ENCODE measurements at regions not wholly inside any gene's neighbourhood (a gene's known extent, or its start where the extent isn't known, plus 50 kb on each side); places are given as distances from the start of the nearest gene placed in this dataset.

- DNase-seq (ENCODE audit: low spot score) = no peak
Measured at GRCh38 chr3:152957491-152957890, 122.6 kb downstream of the P2RY1 start.

- DNase-seq (ENCODE audit: low spot score) = no peak
Measured at GRCh38 chr3:152959307-152959706, 124.4 kb downstream of the P2RY1 start.

- DNase-seq (ENCODE audit: low spot score) = no peak
Measured at GRCh38 chr3:152960684-152961083, 125.8 kb downstream of the P2RY1 start.

GRCh38 chr3:152961323-152961722 is 126.4 kb downstream of the P2RY1 start:
- peak; percentile 25 for DNase-seq (ENCODE audit: low spot score)

- DNase-seq (ENCODE audit: low spot score) = no peak
Measured at GRCh38 chr3:152964911-152965609, 130.1 kb downstream of the P2RY1 start.

DNA sequence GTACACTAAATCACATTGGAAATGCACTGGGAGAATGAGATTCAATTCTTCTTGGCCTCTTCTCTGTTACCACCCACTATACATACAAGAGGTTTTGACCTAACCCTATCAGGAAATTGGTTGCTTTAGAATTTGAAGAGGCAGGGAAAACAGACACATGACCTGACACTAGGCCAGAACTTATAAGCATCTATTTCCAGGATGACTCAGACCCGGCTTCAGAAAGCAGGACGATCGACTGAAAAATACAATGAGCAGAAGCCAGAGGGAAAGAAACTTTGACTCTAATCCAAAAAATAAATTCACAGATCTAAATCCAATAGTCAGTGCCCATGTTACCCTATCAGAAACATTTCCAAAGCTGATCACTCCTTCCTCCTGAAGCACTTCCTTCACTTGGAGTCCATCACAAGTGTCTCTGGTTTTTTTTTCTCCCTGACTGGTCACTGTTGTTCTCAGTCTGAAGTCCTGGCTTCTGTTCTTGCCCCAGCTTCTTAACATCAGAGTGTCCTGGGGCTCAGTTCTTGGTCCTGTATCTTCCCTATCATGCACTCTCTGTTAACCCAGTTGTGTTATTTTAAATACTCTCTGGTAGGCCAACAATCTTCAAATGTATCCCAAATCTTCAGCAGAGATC is 133.6 kb downstream of the P2RY1 start:
- peak; percentile 45 for DNase-seq (ENCODE audit: low spot score)

- peak; percentile 58 for DNase-seq (ENCODE audit: low spot score)
Measured at GRCh38 chr3:152969557-152970300, 134.8 kb downstream of the P2RY1 start.

DNA sequence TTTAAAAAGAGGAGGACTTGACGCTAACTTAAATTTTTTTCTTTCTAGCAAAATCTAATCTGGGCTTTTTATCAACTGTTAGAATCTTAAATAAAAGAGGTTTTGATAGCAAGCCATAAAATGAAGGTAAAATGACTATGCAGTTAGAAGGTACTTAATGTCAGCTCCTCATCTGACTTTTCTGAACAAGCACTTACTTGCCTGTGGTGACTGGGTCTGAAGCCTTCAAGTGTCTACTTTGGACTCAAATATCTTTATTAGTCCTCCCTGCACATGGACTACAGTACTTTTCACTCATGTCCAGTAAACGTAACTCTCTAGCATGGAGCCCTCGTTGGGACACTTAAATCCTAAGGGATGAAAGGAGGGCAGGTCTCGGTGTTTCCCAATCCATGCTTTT is 135.9 kb downstream of the P2RY1 start:
- DNase-seq (ENCODE audit: low spot score) = no peak

GRCh38 chr3:152971880-152972279 is 136.9 kb downstream of the P2RY1 start:
- DNase-seq (ENCODE audit: low spot score) = no peak

GRCh38 chr3:152973575-152973974 is 138.6 kb downstream of the P2RY1 start:
- no peak for DNase-seq (ENCODE audit: low spot score)

DNA sequence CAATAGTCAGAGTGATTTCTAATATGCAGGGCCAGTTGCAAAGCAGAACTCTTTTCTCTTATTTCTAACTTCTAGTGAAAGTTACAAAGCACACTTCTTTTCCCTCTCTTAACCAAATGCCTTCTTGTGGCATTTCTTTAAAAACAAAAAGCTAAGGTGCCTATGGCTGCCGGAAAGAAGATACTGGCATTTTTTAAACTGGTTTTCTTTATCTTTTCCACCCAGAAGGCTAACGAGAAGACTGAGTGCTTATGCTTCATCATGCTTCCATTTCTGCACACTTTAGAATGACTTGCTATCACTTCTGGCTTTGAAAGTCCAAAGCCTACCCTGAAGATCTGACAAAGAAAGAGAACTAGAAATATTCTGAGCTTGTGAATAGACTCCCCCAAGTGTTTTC is 141.3 kb downstream of the P2RY1 start:
- no peak for DNase-seq (ENCODE audit: low spot score)

DNA sequence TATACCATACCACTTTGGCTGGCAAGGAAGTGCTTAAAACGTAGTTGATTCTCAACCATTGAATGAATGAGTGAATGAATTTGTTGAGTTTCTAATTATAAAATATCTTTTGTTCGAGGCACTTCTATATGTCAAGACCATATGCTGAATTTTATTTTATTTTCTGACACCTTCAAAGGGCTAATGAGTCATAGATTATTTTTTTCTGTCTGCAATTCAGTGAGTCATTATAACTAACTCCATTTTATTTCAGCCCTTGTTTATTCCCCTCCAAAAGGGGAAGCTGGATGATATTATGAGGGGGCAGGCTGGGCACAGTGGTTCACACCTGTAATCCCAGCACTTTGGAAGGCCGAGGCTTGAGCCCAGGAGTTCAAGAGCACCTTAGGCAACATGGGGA is 142.4 kb downstream of the P2RY1 start:
- no peak for DNase-seq (ENCODE audit: low spot score)

DNA sequence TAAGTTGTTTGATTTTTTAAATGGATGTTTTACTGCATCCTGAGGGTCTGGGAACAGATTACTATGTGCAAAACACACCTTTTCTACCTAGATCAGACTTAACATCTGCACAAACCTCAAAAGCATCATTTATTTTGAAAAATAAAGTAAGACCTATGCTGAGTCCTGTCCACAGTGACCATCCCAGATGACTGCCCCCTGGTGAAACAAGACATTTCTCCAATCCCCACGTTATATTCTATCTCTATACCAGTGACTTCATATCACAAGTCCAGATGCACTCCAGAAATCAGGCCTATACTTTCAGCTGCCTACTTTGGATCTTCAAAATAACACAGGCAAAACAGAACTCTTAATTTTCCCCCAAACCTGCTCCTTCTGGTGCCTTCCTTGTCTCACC is 143.2 kb downstream of the P2RY1 start:
- no peak for DNase-seq (ENCODE audit: low spot score)

GRCh38 chr3:152997526-152997925 is 162.6 kb downstream of the P2RY1 start:
- no peak for DNase-seq (ENCODE audit: low spot score)

- DNase-seq (ENCODE audit: low spot score) = no peak
Measured at GRCh38 chr3:152998591-152998990, 163.4 kb upstream of the RAP2B start.

DNA sequence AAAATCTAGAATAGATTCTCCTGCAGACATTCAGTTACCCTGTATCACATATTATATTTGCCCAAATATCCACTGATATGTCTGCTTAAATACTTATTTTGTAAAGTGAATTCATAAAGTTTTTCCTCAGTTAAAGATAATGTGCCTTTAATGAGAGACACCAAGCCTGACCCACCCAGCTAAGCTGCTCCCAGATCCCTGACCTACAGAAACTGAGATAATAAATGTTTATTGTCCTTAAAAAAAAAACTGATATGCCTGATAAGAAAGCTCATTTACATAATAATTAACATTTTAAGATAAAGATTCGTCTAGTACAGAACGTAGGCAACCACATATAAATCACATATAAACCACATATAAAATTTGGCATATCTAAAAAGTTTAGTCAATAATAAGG is 161.7 kb upstream of the RAP2B start:
- no peak for DNase-seq (ENCODE audit: low spot score)

GRCh38 chr3:153001210-153002078 is 160.6 kb upstream of the RAP2B start:
- DNase-seq (ENCODE audit: low spot score) = no peak

- no peak for DNase-seq (ENCODE audit: low spot score)
Measured at GRCh38 chr3:153003441-153003840, 158.6 kb upstream of the RAP2B start.

- DNase-seq (ENCODE audit: low spot score) = no peak
Measured at GRCh38 chr3:153003862-153004261, 158.2 kb upstream of the RAP2B start.

DNA sequence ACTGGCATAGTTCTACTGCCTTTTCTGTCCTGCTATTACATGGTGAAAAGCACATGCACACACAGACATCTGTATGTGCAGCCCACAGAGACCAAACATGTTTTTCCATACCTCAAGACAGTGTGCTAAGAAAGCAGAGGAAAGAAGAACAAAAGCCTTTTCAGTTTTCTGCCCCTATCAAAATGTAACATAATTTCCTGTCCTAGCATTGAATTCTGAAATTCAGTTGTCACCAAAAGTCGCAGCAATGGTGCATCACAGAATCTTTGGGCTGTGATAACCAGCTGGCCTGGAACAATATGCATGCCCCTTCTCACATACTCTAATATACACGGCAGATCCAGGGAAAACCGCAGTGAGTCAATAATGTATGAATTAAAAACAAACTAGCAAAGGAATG is 153.8 kb upstream of the RAP2B start:
- no peak for DNase-seq (ENCODE audit: low spot score)

- no peak for DNase-seq (ENCODE audit: low spot score)
Measured at GRCh38 chr3:153023896-153024295, 138.1 kb upstream of the RAP2B start.

DNA sequence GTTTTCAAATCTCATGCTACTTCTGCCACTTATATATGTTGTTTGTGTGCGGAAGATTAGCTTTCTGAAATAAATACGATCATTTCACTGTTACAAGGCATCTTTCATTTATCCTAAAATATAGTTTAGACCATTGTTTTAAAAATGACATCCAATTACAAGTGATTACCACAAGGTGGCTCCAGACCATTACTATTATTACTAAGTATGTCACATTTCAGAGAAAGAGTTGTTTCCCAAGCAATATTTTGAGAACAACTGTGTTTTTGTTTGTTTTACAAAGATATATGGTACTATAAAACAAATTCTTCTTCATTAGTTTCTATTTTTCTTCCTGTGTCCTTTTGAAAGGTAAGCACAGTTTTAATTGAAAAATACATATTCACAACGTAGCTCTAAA is 136.0 kb upstream of the RAP2B start:
- peak; percentile 34 for DNase-seq (ENCODE audit: low spot score)

All from AG20443 (cell line).